ENCODE measurements at regions not wholly inside any gene's neighbourhood (a gene's known extent, or its start where the extent isn't known, plus 50 kb on each side); places are given as distances from the start of the nearest gene placed in this dataset.

DNA sequence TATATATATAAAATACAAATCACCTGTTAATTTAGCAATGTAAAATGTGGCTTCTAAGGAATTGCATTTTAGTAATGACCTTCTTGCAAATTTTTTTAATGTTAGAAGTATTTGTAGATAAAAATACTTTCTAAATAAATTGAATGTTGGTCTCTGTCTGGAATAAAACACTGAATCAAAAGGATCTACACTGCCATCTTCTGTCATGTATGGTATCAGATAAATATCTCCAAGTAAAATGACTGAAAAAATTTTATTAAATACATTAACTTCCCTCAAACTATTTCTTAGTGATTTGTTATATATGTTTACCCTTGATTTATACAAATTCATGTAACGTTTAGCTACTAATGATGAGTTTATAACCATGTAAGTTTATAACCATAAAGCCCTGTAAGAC lies 2029.3 kb downstream of the MRPL39 start:
- TF ChIP-seq, protein P1, sequence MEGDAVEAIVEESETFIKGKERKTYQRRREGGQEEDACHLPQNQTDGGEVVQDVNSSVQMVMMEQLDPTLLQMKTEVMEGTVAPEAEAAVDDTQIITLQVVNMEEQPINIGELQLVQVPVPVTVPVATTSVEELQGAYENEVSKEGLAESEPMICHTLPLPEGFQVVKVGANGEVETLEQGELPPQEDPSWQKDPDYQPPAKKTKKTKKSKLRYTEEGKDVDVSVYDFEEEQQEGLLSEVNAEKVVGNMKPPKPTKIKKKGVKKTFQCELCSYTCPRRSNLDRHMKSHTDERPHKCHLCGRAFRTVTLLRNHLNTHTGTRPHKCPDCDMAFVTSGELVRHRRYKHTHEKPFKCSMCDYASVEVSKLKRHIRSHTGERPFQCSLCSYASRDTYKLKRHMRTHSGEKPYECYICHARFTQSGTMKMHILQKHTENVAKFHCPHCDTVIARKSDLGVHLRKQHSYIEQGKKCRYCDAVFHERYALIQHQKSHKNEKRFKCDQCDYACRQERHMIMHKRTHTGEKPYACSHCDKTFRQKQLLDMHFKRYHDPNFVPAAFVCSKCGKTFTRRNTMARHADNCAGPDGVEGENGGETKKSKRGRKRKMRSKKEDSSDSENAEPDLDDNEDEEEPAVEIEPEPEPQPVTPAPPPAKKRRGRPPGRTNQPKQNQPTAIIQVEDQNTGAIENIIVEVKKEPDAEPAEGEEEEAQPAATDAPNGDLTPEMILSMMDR (IDR thresholded peaks at IDR 0.05; ENCODE audit: borderline replicate concordance, extremely low read depth, low read length, poor library complexity, severe bottlenecking), result no peak
- TF ChIP-seq EZH2 (IDR thresholded peaks at IDR 0.05; ENCODE audit: borderline replicate concordance, low read depth, low read length, severe bottlenecking), result no peak

Measured in DND-41 (cell line).